Trophoblast cell (in vitro differentiated cells and primary cell): ENCODE measurements at regions not wholly inside any gene's neighbourhood (a gene's known extent, or its start where the extent isn't known, plus 50 kb on each side); places are given as distances from the start of the nearest gene placed in this dataset.

Experiments used
- DNase-seq, 2 donors: peaks; one replicate each; pipeline ENCODE4 v3.0.0-alpha.2; 2016
- H2AFZ ChIP-seq: 2 replicates; pipeline ENCODE4 v1.6.1; 2013; ENCODE audit warnings: low read length, moderate library complexity, mild to moderate bottlenecking; ENCODE audit not compliant: insufficient read depth, poor library complexity
- H2AK5ac ChIP-seq: 2 replicates; pipeline ENCODE4 v1.6.1; 2013; ENCODE audit warnings: mild to moderate bottlenecking, low read length
- H2BK120ac ChIP-seq: 2 replicates; pipeline ENCODE4 v1.6.1; 2013; ENCODE audit warnings: low read length, mild to moderate bottlenecking, moderate library complexity; ENCODE audit not compliant: insufficient read depth, poor library complexity
- H2BK12ac ChIP-seq: 2 replicates; pipeline ENCODE4 v1.6.1; 2013; ENCODE audit warnings: mild to moderate bottlenecking, low read length, moderate library complexity
- H2BK5ac ChIP-seq: 2 replicates; pipeline ENCODE4 v1.6.1; 2013; ENCODE audit warnings: low read length, low read depth, moderate library complexity, mild to moderate bottlenecking; ENCODE audit not compliant: poor library complexity
- H3K14ac ChIP-seq: 2 replicates; pipeline ENCODE4 v1.6.1; 2013; ENCODE audit warnings: mild to moderate bottlenecking, low read length
- H3K18ac ChIP-seq: 2 replicates; pipeline ENCODE4 v1.6.1; 2013; ENCODE audit warnings: mild to moderate bottlenecking, low read length
- H3K23ac ChIP-seq: 2 replicates; pipeline ENCODE4 v1.6.1; 2013; ENCODE audit warnings: low read length
- H3K27ac ChIP-seq: 2 replicates; pipeline ENCODE4 v1.5.1; 2013; ENCODE audit warnings: low read depth, mild to moderate bottlenecking, inconsistent platforms, low read length, moderate library complexity
- H3K27me3 ChIP-seq: 2 replicates; pipeline ENCODE4 v1.6.1; 2013; ENCODE audit warnings: inconsistent platforms, mild to moderate bottlenecking, low read length, moderate library complexity; ENCODE audit not compliant: insufficient read depth
- H3K36me3 ChIP-seq, 2 experiments: 1 replicate in 1 of 2; 2 replicates in 1 of 2; pipeline ENCODE4 v1.6.1; 2013; ENCODE audit warnings: low read length in 2 of 2, mild to moderate bottlenecking in 2 of 2, moderate library complexity in 1 of 2; ENCODE audit not compliant: insufficient read depth in 2 of 2, control insufficient read depth in 1 of 2
- H3K4ac ChIP-seq: 2 replicates; pipeline ENCODE4 v1.6.1; 2013; ENCODE audit warnings: low read depth, mild to moderate bottlenecking, low read length, moderate library complexity
- H3K4me1 ChIP-seq, 2 experiments: 1 replicate in 1 of 2; 2 replicates in 1 of 2; pipeline ENCODE4 v1.6.1; 2013; ENCODE audit warnings: low read length in 2 of 2, mild to moderate bottlenecking in 2 of 2, moderate library complexity in 1 of 2; ENCODE audit not compliant: insufficient read depth in 2 of 2, control insufficient read depth in 1 of 2
- H3K4me2 ChIP-seq: 2 replicates; pipeline ENCODE4 v1.6.1; 2013; ENCODE audit warnings: inconsistent platforms, mild to moderate bottlenecking, low read length, moderate library complexity
- H3K4me3 ChIP-seq: 2 replicates; pipeline ENCODE4 v1.5.1; 2013; ENCODE audit warnings: mild to moderate bottlenecking, low read depth, low read length, inconsistent platforms
- H3K79me1 ChIP-seq: one replicate; pipeline ENCODE4 v1.6.1; 2013; ENCODE audit warnings: low read length
- H3K79me2 ChIP-seq: 2 replicates; pipeline ENCODE4 v1.6.1; 2013; ENCODE audit warnings: low read length, mild to moderate bottlenecking; ENCODE audit not compliant: control insufficient read depth, insufficient read depth, poor library complexity
- H3K9ac ChIP-seq: 2 replicates; pipeline ENCODE4 v1.6.1; 2013; ENCODE audit warnings: mild to moderate bottlenecking, low read length
- H3K9me3 ChIP-seq: 2 replicates; pipeline ENCODE4 v1.6.1; 2013; ENCODE audit warnings: low read depth, mild to moderate bottlenecking, control low read depth, inconsistent platforms, low read length; ENCODE audit not compliant: insufficient read depth
- H4K12ac ChIP-seq: 2 replicates; pipeline ENCODE4 v1.6.1; 2013; ENCODE audit warnings: low read depth, mild to moderate bottlenecking, low read length, moderate library complexity
- H4K8ac ChIP-seq: 2 replicates; pipeline ENCODE4 v1.6.1; 2013; ENCODE audit warnings: low read depth, mild to moderate bottlenecking, low read length, moderate library complexity
- H4K91ac ChIP-seq: one replicate; pipeline ENCODE4 v1.6.1; 2013; ENCODE audit warnings: low read depth, mild to moderate bottlenecking, low read length, moderate library complexity
- WGBS: extraction: QIAGEN DNeasy Blood & Tissue Kit; methylation state at CpG from one replicate; pipeline ENCODE4 v1.1.7; 2013; ENCODE audit warnings: missing lambda C conversion rate; ENCODE audit not compliant: insufficient read length, insufficient coverage; ENCODE audit errors: extremely low coverage; 5-methylcytosine and 5-hydroxymethylcytosine counted together

- H3K79me2 ChIP-seq: no peaks in the 10 kb centered on the region
- H3K18ac ChIP-seq: no peak overlapping the region
- H2BK120ac ChIP-seq: no peak overlapping the region
- H3K9me3 ChIP-seq: no peaks in the 10 kb centered on the region
- H4K8ac ChIP-seq: no peak overlapping the region
- H3K23ac ChIP-seq: no peak overlapping the region
- H3K4me3 ChIP-seq: no peak overlapping the region
- no peak overlapping the region for H3K14ac ChIP-seq
- H3K27me3 ChIP-seq: no peaks in the 10 kb centered on the region
- no peaks in the 10 kb centered on the region for H3K36me3 ChIP-seq
- H4K12ac ChIP-seq: no peak overlapping the region
- WGBS: no CpG with 5 or more reads among the region's 1 CpG
- no peak overlapping the region for H2BK5ac ChIP-seq
- H4K91ac ChIP-seq: no peak overlapping the region
- H3K4me2 ChIP-seq: no peak overlapping the region
- no peak overlapping the region for H3K4ac ChIP-seq
- peaks cover 0 to 2% of the 10 kb centered on the region in 2 experiments for H3K4me1 ChIP-seq
- H2AFZ ChIP-seq: no peak overlapping the region
- no peak overlapping the region for H3K9ac ChIP-seq
- no peak overlapping the region for H2BK12ac ChIP-seq
- no peak overlapping the region for H3K27ac ChIP-seq
- no peak overlapping the region for H2AK5ac ChIP-seq
- H3K79me1 ChIP-seq: no peaks in the 10 kb centered on the region
- no peak for DNase-seq
Measured at GRCh38 chr5:57055731-57056130, 103.8 kb upstream of the MIER3 start.

DNA sequence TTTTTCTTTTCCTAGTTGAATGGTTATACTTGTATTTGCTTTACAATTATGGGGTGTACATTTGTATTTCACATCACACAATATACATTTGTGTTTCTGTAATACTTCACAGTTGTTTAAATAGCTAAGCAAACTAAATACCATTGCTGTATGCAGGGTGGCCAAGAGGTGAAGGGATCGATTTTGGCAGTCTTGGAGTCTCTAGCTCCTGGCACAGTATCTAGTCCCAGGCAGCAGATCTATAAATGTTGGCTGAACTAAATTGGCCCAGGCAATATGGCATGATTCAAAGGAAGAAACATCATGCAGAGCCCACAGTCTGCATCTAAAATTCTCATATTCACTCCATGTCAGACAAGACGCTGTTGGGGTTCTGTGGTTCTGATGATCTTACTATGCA, 110.1 kb upstream of the GPBP1 start:
- no peak overlapping the region for H3K4ac ChIP-seq
- no peaks in the 10 kb centered on the region for H3K79me2 ChIP-seq
- no peaks in the 10 kb centered on the region for H3K36me3 ChIP-seq
- no peak overlapping the region for H2BK12ac ChIP-seq
- H3K27ac ChIP-seq: no peak overlapping the region
- no CpG with 5 or more reads among the region's 2 CpGs for WGBS
- no peak overlapping the region for H4K12ac ChIP-seq
- H3K4me3 ChIP-seq: no peak overlapping the region
- no peaks in the 10 kb centered on the region for H3K9me3 ChIP-seq
- no peak for DNase-seq
- peaks cover 8% of the 10 kb centered on the region for H3K79me1 ChIP-seq
- no peak overlapping the region for H3K9ac ChIP-seq
- H2BK5ac ChIP-seq: no peak overlapping the region
- no peak overlapping the region for H2BK120ac ChIP-seq
- H4K91ac ChIP-seq: peak overlapping the region; percentile 14
- peaks cover 0 to 3% of the 10 kb centered on the region in 2 experiments for H3K4me1 ChIP-seq
- no peak overlapping the region for H2AFZ ChIP-seq
- no peak overlapping the region for H3K23ac ChIP-seq
- no peaks in the 10 kb centered on the region for H3K27me3 ChIP-seq
- no peak overlapping the region for H3K4me2 ChIP-seq
- H3K14ac ChIP-seq: no peak overlapping the region
- H3K18ac ChIP-seq: no peak overlapping the region
- no peak overlapping the region for H4K8ac ChIP-seq
- no peak overlapping the region for H2AK5ac ChIP-seq

DNA sequence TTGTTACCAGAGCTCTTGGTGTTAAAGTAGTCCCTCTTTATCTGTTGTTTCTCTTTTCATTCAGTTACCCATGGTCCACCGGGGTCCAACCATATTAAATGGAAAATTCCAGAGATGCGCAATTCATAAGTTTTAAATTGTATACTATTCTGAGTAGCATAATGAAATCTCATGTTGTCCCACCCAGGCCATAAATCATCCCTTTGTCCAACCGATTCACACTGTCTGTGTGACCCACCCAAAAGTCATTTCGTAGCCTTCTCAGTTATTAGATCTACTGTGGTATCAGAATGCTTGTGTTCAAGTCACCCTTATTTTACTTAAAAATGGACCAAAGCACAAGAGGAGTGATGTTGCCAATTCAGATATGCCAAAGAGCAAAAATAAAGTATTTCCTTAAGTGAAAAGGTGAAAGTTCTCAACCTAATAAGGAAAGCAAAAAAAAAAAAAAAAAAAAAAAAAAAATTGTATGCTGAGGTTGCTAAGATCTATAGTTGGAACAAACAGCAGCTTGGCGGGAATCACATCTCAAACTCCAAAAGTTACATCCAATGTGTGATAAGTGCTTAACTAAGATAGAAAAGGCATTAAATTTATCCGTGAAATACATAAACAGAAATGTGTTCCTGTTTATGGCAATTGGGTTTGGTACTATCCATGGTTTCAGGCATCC, 106.8 kb upstream of the GPBP1 start:
- Histone ChIP-seq H2BK12ac (peak overlapping the region; percentile 84), H3K79me1 (peaks cover 10% of the 10 kb centered on the region), H4K91ac (peak overlapping the region; percentile 68), H3K27me3 (no peaks in the 10 kb centered on the region), H2BK5ac (peak overlapping the region; percentile 82), H3K4me3 (no peak overlapping the region), H3K14ac (no peak overlapping the region), H2BK120ac (peak overlapping the region; percentile 95), H3K79me2 (no peaks in the 10 kb centered on the region), H3K9ac (no peak overlapping the region), H3K36me3 (no peaks in the 10 kb centered on the region), H3K23ac (no peak overlapping the region), H3K4me2 (no peak overlapping the region), H3K9me3 (peaks cover 3% of the 10 kb centered on the region), H3K27ac (no peak overlapping the region), H4K8ac (peak overlapping the region; percentile 53), H3K4ac (no peak overlapping the region), H2AFZ (no peak overlapping the region), H3K18ac (no peak overlapping the region), H2AK5ac (no peak overlapping the region), H4K12ac (no peak overlapping the region), H3K4me1 (peaks cover 0 to 3% of the 10 kb centered on the region in 2 experiments)
- no peak for DNase-seq
- no CpG with 5 or more reads among the region's 6 CpGs for WGBS

DNA sequence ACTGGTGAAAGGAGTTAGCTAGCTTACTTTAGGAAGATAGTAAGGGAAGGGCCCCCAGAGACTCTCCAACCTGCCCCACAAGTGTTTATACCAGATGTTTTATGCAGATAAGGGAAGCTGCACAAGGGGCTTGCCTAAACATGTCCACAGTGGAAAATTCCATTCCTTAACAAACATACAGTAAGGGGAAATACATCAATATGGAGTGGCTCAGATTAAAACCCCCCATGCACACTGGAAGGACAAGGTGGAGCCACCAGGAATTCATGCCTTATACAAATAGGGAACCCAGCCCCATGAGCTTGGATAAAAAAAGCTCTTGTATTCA, 106.3 kb upstream of the GPBP1 start:
- peak overlapping the region; percentile 95 for H2BK120ac ChIP-seq
- peak overlapping the region; percentile 9 for H3K27ac ChIP-seq
- H3K4ac ChIP-seq: no peak overlapping the region
- H3K36me3 ChIP-seq: no peaks in the 10 kb centered on the region
- peak overlapping the region; percentile 53 for H2BK12ac ChIP-seq
- H2AFZ ChIP-seq: peak overlapping the region; percentile 91
- H3K79me1 ChIP-seq: peaks cover 10% of the 10 kb centered on the region
- no peak overlapping the region for H3K9ac ChIP-seq
- no peak overlapping the region for H3K18ac ChIP-seq
- H3K4me2 ChIP-seq: no peak overlapping the region
- peak overlapping the region; percentile 51 for H3K14ac ChIP-seq
- no peaks in the 10 kb centered on the region for H3K27me3 ChIP-seq
- H4K8ac ChIP-seq: peak overlapping the region; percentile 53
- DNase-seq: no peak
- H3K23ac ChIP-seq: no peak overlapping the region
- H3K79me2 ChIP-seq: no peaks in the 10 kb centered on the region
- peak overlapping the region; percentile 82 for H2BK5ac ChIP-seq
- no peak overlapping the region for H4K12ac ChIP-seq
- peaks cover 3% of the 10 kb centered on the region for H3K9me3 ChIP-seq
- H3K4me1 ChIP-seq: peaks cover under 1 to 3% of the 10 kb centered on the region in 2 experiments
- no peak overlapping the region for H3K4me3 ChIP-seq
- H2AK5ac ChIP-seq: no peak overlapping the region
- H4K91ac ChIP-seq: peak overlapping the region; percentile 91
